HepG2 (cell line): ENCODE measurements at regions not wholly inside any gene's neighbourhood (a gene's known extent, or its start where the extent isn't known, plus 50 kb on each side); places are given as distances from the start of the nearest gene placed in this dataset.

Experiments used
- ADNP ChIP-seq: sonication (generic); formaldehyde crosslinking; IDR thresholded peaks from 2 replicates; pipeline ENCODE4 v1.4.0; 2020; ENCODE audit warnings: missing genetic modification reagents
- CCAR2 ChIP-seq: fragments of 200-400 bp; formaldehyde crosslinking; optimal IDR thresholded peaks from 2 replicates; pipeline ENCODE3; 2018; ENCODE audit warnings: low read depth, mild to moderate bottlenecking, low read length, moderate library complexity
- CHD4 ChIP-seq: fragments of 200-600 bp; sonication (generic); IDR thresholded peaks from 2 replicates; pipeline ENCODE4 v1.7.0; 2017; ENCODE audit warnings: mild to moderate bottlenecking, low read length, borderline replicate concordance
- DPF2 ChIP-seq: sonication (generic); formaldehyde crosslinking; IDR thresholded peaks from 2 replicates; pipeline ENCODE4 v1.4.0; 2020; ENCODE audit warnings: mild to moderate bottlenecking, low read depth, missing genetic modification reagents, borderline replicate concordance
- ETV6 ChIP-seq: sonication (generic); formaldehyde crosslinking; conservative IDR thresholded peaks from 2 replicates; pipeline ENCODE4 v1.4.0; 2020; ENCODE audit warnings: missing genetic modification reagents
- FOXO1 ChIP-seq: sonication (generic); formaldehyde crosslinking; IDR thresholded peaks from 2 replicates; pipeline ENCODE4 v1.4.0; 2020; ENCODE audit warnings: missing genetic modification reagents
- HDAC1 ChIP-seq: sonication (generic); formaldehyde crosslinking; IDR thresholded peaks from 2 replicates; pipeline ENCODE4 v1.5.1; 2020; ENCODE audit warnings: mild to moderate bottlenecking, missing genetic modification reagents
- HHEX ChIP-seq: IDR thresholded peaks from 2 replicates; pipeline ENCODE4 v1.6.1; 2016; ENCODE audit warnings: control low read depth
- HMGA1 ChIP-seq: sonication (generic); formaldehyde crosslinking; conservative IDR thresholded peaks from 2 replicates; pipeline ENCODE4 v1.4.0; 2020; ENCODE audit warnings: missing genetic modification reagents
- MAF1 ChIP-seq: sonication (generic); formaldehyde crosslinking; IDR thresholded peaks from 2 replicates; pipeline ENCODE4 v1.5.0; 2020; ENCODE audit warnings: missing genetic modification reagents, borderline replicate concordance
- MIXL1 ChIP-seq: IDR thresholded peaks from 2 replicates; pipeline ENCODE4 v1.6.1; 2016
- NR2F6 ChIP-seq, 2 experiments: IDR thresholded peaks; 2 replicates each; pipeline ENCODE4 v1.6.1; 2016; ENCODE audit warnings: antibody characterized with exemption in 1 of 2, mild to moderate bottlenecking in 1 of 2
- RXRB ChIP-seq: IDR thresholded peaks from 2 replicates; pipeline ENCODE4 v1.6.1; 2016; ENCODE audit warnings: borderline replicate concordance, missing genetic modification reagents, missing compliant biosample characterization
- SPEN ChIP-seq: sonication (generic); formaldehyde crosslinking; IDR thresholded peaks from 2 replicates; pipeline ENCODE4 v1.5.1; 2020; ENCODE audit warnings: low read depth, mild to moderate bottlenecking, missing genetic modification reagents
- ZBTB20 ChIP-seq: sonication (generic); formaldehyde crosslinking; IDR thresholded peaks from 2 replicates; pipeline ENCODE4 v1.8.1; 2023; ENCODE audit warnings: missing genetic modification reagents, low read depth, mild to moderate bottlenecking, borderline replicate concordance
- ZNF235 ChIP-seq: sonication (generic); formaldehyde crosslinking; IDR thresholded peaks from 2 replicates; pipeline ENCODE4 v1.8.1; 2023; ENCODE audit warnings: mild to moderate bottlenecking, missing genetic modification reagents, borderline replicate concordance
- ZNF367 ChIP-seq: sonication (generic); formaldehyde crosslinking; IDR thresholded peaks from 2 replicates; pipeline ENCODE4 v1.4.0; 2020; ENCODE audit warnings: missing genetic modification reagents, borderline replicate concordance
- ZNF724P ChIP-seq: sonication (generic); formaldehyde crosslinking; IDR thresholded peaks from 2 replicates; pipeline ENCODE4 v1.8.0; 2022; ENCODE audit warnings: missing genetic modification reagents, borderline replicate concordance
- TF ChIP-seq, protein P1 (sequence below): sonication (generic); formaldehyde crosslinking; IDR thresholded peaks from 2 replicates; pipeline ENCODE4 v1.4.0; 2020; ENCODE audit warnings: mild to moderate bottlenecking, missing genetic modification reagents, borderline replicate concordance
- TF ChIP-seq, protein P2 (sequence below): IDR thresholded peaks from 2 replicates; pipeline ENCODE4 v1.6.1; 2016; ENCODE audit warnings: missing compliant biosample characterization, missing genetic modification reagents, borderline replicate concordance
- TF ChIP-seq, protein P3 (sequence below): IDR thresholded peaks from 2 replicates; pipeline ENCODE4 v1.6.1; 2016; ENCODE audit warnings: low read depth, control low read depth
- TF ChIP-seq, protein P4 (sequence below): sonication (generic); formaldehyde crosslinking; IDR thresholded peaks from 2 replicates; pipeline ENCODE4 v1.4.0; 2020; ENCODE audit warnings: missing genetic modification reagents, mild to moderate bottlenecking, borderline replicate concordance

DNA sequence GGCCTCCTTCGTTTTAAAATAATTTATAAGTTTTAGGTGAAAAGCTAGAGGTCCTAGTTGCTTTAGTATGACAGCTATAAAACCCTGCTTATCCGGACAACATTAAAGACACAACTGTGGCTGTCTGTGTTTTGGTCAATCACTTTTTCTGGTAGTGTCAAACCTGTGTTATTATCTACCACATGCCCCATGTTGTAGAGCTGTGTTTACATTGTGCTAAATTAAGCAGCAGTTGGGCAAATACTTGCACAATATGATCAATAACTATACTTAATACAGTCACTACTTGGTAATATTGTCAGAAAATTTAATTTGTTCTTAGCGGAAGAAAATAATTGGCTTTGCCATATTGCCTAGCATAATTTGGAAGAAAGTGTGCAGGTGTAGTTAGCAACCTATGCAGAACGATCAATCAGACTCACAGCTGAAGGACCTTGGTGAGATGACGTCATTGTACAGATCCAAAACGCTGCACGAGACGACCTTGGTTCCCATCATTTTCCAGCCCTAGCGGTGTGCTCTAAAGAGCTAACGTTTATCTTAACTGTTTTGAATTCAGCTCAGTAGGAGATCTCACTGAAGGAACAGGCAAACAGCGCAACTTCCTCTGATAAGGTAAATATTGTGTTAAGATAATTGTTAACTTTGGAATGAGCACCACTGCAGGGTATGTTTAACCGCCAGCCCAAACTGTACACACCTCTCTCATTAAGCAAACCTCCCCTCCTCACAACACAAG, 476.6 kb downstream of the IRS2 start (continued):
- TF ChIP-seq, protein P1, sequence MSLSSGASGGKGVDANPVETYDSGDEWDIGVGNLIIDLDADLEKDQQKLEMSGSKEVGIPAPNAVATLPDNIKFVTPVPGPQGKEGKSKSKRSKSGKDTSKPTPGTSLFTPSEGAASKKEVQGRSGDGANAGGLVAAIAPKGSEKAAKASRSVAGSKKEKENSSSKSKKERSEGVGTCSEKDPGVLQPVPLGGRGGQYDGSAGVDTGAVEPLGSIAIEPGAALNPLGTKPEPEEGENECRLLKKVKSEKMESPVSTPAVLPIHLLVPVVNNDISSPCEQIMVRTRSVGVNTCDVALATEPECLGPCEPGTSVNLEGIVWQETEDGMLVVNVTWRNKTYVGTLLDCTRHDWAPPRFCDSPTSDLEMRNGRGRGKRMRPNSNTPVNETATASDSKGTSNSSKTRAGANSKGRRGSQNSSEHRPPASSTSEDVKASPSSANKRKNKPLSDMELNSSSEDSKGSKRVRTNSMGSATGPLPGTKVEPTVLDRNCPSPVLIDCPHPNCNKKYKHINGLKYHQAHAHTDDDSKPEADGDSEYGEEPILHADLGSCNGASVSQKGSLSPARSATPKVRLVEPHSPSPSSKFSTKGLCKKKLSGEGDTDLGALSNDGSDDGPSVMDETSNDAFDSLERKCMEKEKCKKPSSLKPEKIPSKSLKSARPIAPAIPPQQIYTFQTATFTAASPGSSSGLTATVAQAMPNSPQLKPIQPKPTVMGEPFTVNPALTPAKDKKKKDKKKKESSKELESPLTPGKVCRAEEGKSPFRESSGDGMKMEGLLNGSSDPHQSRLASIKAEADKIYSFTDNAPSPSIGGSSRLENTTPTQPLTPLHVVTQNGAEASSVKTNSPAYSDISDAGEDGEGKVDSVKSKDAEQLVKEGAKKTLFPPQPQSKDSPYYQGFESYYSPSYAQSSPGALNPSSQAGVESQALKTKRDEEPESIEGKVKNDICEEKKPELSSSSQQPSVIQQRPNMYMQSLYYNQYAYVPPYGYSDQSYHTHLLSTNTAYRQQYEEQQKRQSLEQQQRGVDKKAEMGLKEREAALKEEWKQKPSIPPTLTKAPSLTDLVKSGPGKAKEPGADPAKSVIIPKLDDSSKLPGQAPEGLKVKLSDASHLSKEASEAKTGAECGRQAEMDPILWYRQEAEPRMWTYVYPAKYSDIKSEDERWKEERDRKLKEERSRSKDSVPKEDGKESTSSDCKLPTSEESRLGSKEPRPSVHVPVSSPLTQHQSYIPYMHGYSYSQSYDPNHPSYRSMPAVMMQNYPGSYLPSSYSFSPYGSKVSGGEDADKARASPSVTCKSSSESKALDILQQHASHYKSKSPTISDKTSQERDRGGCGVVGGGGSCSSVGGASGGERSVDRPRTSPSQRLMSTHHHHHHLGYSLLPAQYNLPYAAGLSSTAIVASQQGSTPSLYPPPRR (CRISPR knock-in tag), result peak; percentile 72; the same call in 1 of the 2 replicates
- TF ChIP-seq, protein P2, sequence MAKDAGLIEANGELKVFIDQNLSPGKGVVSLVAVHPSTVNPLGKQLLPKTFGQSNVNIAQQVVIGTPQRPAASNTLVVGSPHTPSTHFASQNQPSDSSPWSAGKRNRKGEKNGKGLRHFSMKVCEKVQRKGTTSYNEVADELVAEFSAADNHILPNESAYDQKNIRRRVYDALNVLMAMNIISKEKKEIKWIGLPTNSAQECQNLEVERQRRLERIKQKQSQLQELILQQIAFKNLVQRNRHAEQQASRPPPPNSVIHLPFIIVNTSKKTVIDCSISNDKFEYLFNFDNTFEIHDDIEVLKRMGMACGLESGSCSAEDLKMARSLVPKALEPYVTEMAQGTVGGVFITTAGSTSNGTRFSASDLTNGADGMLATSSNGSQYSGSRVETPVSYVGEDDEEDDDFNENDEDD (CRISPR knock-in tag), result no peak
- peak; percentile 57 for TF ChIP-seq HDAC1 (CRISPR knock-in tag)
- TF ChIP-seq, protein P3, sequence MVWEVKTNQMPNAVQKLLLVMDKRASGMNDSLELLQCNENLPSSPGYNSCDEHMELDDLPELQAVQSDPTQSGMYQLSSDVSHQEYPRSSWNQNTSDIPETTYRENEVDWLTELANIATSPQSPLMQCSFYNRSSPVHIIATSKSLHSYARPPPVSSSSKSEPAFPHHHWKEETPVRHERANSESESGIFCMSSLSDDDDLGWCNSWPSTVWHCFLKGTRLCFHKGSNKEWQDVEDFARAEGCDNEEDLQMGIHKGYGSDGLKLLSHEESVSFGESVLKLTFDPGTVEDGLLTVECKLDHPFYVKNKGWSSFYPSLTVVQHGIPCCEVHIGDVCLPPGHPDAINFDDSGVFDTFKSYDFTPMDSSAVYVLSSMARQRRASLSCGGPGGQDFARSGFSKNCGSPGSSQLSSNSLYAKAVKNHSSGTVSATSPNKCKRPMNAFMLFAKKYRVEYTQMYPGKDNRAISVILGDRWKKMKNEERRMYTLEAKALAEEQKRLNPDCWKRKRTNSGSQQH (CRISPR knock-in tag), result no peak
- TF ChIP-seq ETV6 (CRISPR knock-in tag), result no peak
- 0 out of 2 replicates have a peak, but pooled peaks have one; percentile 24 for TF ChIP-seq NR2F6 (IDR thresholded peaks at IDR 0.05)
- 0 out of 2 replicates have a peak, but pooled peaks have one; percentile 4 for TF ChIP-seq NR2F6 (CRISPR knock-in tag; IDR thresholded peaks at IDR 0.05)
- TF ChIP-seq ZNF235 (CRISPR knock-in tag), result no peak
- TF ChIP-seq CHD4, result no peak
- TF ChIP-seq ZNF724P, result no peak
- no peak for TF ChIP-seq MAF1
- peak; percentile 82 for TF ChIP-seq FOXO1 (CRISPR knock-in tag)
- TF ChIP-seq ZNF367 (CRISPR knock-in tag), result no peak
- TF ChIP-seq MIXL1, result peak; percentile 89
- TF ChIP-seq DPF2 (CRISPR knock-in tag), result 0 out of 2 replicates have a peak, but pooled peaks have one; percentile 45
- TF ChIP-seq CCAR2, result no peak
- TF ChIP-seq SPEN (CRISPR knock-in tag), result peak; percentile 47; the same call in 1 of the 2 replicates
- peak; percentile 68 for TF ChIP-seq RXRB (CRISPR knock-in tag)
- no peak for TF ChIP-seq ADNP
- TF ChIP-seq HHEX (CRISPR knock-in tag), result no peak
- peak; percentile 37; the same call in 1 of the 2 replicates for TF ChIP-seq ZBTB20 (CRISPR knock-in tag)
- TF ChIP-seq, protein P4, sequence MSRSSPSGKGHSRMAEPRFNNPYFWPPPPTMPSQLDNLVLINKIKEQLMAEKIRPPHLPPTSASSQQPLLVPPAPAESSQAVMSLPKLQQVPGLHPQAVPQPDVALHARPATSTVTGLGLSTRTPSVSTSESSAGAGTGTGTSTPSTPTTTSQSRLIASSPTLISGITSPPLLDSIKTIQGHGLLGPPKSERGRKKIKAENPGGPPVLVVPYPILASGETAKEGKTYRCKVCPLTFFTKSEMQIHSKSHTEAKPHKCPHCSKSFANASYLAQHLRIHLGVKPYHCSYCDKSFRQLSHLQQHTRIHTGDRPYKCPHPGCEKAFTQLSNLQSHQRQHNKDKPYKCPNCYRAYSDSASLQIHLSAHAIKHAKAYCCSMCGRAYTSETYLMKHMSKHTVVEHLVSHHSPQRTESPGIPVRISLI (CRISPR knock-in tag), result no peak
- TF ChIP-seq HMGA1 (CRISPR knock-in tag), result no peak
